Muscle of leg (tissue), 3 donors: ENCODE measurements at regions not wholly inside any gene's neighbourhood (a gene's known extent, or its start where the extent isn't known, plus 50 kb on each side); places are given as distances from the start of the nearest gene placed in this dataset.

Experiments
- DNase-seq: peaks from one replicate; pipeline ENCODE4 v3.0.0; 2013
- H3K27ac ChIP-seq: one replicate; pipeline ENCODE4 v1.5.1; 2013; ENCODE audit warnings: mild to moderate bottlenecking, low read length, control low read depth
- H3K27me3 ChIP-seq: one replicate; pipeline ENCODE4 v1.6.1; 2013; ENCODE audit warnings: low read length; ENCODE audit not compliant: control insufficient read depth, insufficient read depth
- H3K36me3 ChIP-seq: one replicate; pipeline ENCODE4 v1.6.1; 2013; ENCODE audit warnings: low read length; ENCODE audit not compliant: control insufficient read depth, insufficient read depth
- H3K4me1 ChIP-seq: one replicate; pipeline ENCODE4 v1.6.1; 2013; ENCODE audit warnings: low read length; ENCODE audit not compliant: control insufficient read depth, insufficient read depth
- H3K4me3 ChIP-seq: one replicate; pipeline ENCODE4 v1.5.1; 2013; ENCODE audit warnings: low read length, control low read depth
- H3K9me3 ChIP-seq: replicated peaks from 2 replicates; pipeline ENCODE4 v1.6.1; 2013; ENCODE audit warnings: low read depth, low read length; ENCODE audit not compliant: control insufficient read depth
- WGBS: methylation state at CpG from one replicate; pipeline ENCODE4 v1.1.5; 2013; ENCODE audit warnings: missing lambda C conversion rate; ENCODE audit not compliant: insufficient coverage; 5-methylcytosine and 5-hydroxymethylcytosine counted together

DNA sequence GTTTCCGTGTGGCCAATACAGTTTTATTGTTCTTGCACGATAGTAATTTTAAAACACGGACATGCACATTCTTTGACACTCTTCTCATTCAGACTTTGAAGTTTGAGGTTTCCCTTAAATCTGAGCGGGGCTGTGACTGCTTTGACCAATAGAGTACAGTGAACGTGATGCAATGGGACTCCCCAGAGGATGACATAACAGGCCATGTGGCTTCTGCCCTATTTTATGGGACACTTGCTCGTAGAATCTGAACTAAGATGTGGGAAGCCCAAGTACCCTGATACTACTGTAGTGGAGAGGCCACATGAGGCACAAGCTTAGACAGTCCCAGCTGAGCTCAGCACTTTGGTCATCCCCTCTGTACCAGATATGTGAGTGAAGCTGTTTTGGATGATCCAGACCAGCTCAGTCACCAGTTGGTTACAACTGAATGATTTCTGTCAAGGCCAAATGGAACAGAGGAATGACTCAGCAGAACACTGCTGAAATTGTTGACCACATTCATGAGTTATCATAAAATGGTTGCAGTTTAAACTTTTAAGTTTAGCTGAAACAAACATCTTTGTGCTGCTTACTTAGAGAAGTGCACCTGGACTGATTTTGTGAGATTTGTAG lies 279.4 kb downstream of the RFPL4B start:
- no peaks in the 10 kb centered on the region for H3K4me1 ChIP-seq
- H3K27ac ChIP-seq, result no peak overlapping the region
- no peaks in the 10 kb centered on the region for H3K27me3 ChIP-seq
- H3K4me3 ChIP-seq, result no peak overlapping the region
- H3K36me3 ChIP-seq, result no peaks in the 10 kb centered on the region
- 75% methylated on average over 6 of the region's 6 CpGs for WGBS
- H3K9me3 ChIP-seq, result no peaks in the 10 kb centered on the region
- DNase-seq, result no peak

DNA sequence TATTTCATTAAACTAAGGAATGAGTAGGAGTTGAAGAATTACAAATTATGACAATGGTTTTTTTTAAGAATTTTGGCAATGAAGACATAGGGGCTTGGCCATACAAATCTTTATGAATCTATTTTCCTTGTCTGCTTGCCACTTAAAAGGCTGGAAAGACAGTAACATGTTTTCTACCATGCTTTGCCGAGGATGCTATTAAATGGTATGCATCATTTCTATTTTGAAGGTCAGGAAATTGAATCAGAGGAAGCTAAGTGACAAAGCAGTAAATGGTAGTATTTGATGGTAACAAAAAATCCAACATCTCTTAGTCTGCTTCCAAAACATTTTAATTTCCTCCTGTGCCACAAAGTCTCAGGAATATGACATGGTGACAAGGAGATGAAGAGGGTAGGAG lies 287.2 kb downstream of the RFPL4B start:
- peaks cover 2% of the 10 kb centered on the region for H3K9me3 ChIP-seq
- H3K4me1 ChIP-seq, result no peaks in the 10 kb centered on the region
- WGBS, result no CpG with 5 or more reads among the region's 1 CpG
- no peak overlapping the region for H3K4me3 ChIP-seq
- no peak overlapping the region for H3K27ac ChIP-seq
- DNase-seq, result no peak
- no peaks in the 10 kb centered on the region for H3K27me3 ChIP-seq
- H3K36me3 ChIP-seq, result no peaks in the 10 kb centered on the region

DNA sequence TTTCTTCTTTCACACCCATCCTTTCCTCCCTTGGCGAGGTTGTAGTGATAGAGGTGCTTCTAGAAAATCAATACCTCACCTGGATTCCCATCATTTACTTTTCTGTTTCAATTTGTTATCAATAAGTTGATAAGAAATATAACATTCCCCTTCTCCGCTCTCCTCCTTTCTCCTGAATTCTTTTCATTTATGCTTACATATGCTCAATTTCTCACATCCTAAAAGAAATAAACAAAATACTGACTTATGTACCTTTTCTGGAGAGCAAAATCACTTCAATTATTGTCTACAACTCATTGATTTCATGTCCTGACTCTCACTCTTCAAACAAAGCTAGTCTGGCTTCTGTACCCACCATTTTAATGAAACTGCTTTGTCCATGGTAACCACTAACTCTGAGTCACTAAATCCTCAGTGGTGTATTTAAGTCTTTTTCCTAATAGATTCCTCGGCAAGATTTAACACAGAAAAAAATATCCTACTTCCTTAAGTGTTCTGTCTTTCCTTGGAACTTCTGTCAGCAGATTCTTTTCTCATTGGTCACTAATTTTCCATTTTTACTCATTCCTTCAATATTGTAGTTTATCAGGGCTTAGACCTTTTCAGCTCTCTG lies 289.6 kb downstream of the RFPL4B start:
- Histone ChIP-seq H3K9me3 (peaks cover 2% of the 10 kb centered on the region), H3K27me3 (no peaks in the 10 kb centered on the region), H3K27ac (no peak overlapping the region), H3K36me3 (no peaks in the 10 kb centered on the region), H3K4me1 (no peaks in the 10 kb centered on the region), H3K4me3 (no peak overlapping the region)
- peak; percentile 29 for DNase-seq
- no CpG with 5 or more reads among the region's 3 CpGs for WGBS

DNA sequence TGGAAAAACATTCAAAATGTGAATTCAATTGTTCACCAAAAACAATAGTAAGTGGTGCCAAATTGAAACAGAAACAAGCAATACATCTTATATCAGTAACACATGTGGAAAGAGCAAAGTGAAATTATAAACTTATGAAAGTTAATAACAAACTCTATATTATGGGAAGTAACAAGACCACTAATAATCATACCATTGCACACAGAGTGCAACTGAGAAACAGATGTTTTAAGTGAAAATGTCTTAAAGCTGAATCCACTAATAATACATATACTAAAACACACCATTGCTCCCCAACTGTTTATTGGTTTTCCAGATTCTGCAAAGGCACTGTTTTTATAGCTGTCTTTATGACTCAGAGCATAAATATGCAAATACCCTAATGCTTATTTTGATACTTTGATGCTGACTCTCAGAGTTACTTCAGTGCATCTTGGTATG lies 292.3 kb downstream of the RFPL4B start:
- Histone ChIP-seq H3K4me1 (no peaks in the 10 kb centered on the region), H3K4me3 (no peak overlapping the region), H3K27me3 (no peaks in the 10 kb centered on the region), H3K27ac (peak overlapping the region; percentile 29), H3K9me3 (no peaks in the 10 kb centered on the region), H3K36me3 (no peaks in the 10 kb centered on the region)
- peak; percentile 92 for DNase-seq

DNA sequence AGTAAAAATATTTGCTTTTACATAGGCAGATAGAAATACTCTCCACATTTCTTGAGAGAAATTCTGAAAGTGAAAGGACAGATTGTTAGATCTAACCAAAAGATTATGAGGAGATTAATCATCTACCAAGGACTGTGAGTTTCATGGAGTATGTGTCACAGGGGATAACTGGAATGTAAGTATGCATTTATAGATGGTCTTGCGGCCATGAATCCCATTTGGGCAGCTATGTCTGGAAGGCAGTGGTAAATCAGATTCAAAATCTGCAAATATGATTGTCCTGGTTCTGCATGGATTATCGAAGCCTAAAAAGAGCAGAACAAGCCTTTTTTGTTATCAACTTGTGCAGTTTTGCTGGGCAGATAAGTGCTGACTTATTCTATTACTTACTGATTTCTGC lies 293.8 kb downstream of the RFPL4B start:
- Histone ChIP-seq H3K9me3 (no peaks in the 10 kb centered on the region), H3K27me3 (no peaks in the 10 kb centered on the region), H3K36me3 (no peaks in the 10 kb centered on the region), H3K4me3 (no peak overlapping the region), H3K27ac (no peak overlapping the region), H3K4me1 (no peaks in the 10 kb centered on the region)
- no peak for DNase-seq
- WGBS, result 31% methylated on average over 2 of the region's 2 CpGs

DNA sequence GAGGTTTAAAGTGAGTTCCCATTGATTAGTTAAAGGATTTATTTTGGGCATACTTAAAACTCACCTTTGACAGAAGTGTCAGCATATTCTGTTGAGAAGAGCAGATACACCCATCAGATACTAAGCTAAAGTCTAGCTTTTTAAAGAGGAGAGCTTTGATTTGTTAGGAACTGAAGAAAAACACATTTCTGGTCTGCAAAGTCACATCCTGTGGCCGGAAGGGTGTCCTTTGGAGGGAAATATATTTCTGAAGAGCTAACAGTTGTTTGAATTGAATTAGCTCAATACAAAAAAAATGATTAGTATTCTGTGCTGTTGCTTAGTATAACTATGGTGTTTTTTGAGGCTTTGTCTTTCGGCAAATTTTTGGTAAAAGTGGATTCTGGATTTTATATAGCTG lies 302.7 kb downstream of the RFPL4B start:
- Histone ChIP-seq H3K4me1 (no peaks in the 10 kb centered on the region), H3K4me3 (no peak overlapping the region), H3K9me3 (no peaks in the 10 kb centered on the region), H3K36me3 (no peaks in the 10 kb centered on the region), H3K27ac (no peak overlapping the region), H3K27me3 (no peaks in the 10 kb centered on the region)
- WGBS, result 100% methylated on average over 1 of the region's 2 CpGs
- DNase-seq, result no peak

DNA sequence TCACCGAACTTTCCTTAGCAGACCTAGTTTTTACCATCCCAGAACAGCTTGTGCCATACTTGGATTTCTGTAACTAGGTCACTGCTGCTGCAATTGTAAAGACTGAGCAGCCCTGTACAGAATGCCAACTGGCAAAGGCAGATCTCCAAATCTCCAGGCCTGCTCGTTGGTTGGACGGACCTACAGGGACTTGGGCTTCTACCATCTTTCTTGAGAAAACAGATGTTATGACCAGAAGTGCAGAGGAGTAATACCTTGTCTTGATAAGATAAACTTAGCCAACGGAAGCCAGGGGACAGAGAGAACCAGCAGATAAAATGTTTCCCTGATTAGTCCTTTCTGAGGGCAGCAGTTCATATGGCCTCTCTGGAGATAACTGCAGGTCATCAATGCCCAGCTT lies 304.1 kb downstream of the RFPL4B start:
- no peaks in the 10 kb centered on the region for H3K27me3 ChIP-seq
- H3K27ac ChIP-seq, result no peak overlapping the region
- no peak for DNase-seq
- H3K9me3 ChIP-seq, result no peaks in the 10 kb centered on the region
- WGBS, result 88% methylated on average over 4 of the region's 4 CpGs
- H3K36me3 ChIP-seq, result no peaks in the 10 kb centered on the region
- H3K4me3 ChIP-seq, result no peak overlapping the region
- no peaks in the 10 kb centered on the region for H3K4me1 ChIP-seq

DNA sequence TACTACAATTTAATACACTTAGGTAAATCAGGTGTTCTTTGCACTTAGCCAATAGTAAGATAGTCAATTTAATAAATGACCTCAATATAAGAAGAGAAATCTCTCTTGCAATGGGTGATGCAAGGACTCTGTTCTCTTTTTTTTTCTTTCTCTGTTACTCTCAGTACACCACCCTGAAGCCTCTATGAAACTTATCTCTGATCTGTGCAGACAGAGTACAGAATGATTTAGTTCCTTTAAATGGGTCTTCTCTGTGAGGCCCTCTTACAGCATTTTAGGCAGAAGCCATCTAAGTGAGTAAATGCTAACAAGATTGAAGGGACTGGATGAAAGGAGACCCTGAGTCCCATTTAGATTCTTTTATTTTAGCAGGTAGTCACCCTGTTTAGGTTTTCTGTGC lies 312.8 kb downstream of the RFPL4B start:
- Histone ChIP-seq H3K27me3 (no peaks in the 10 kb centered on the region), H3K36me3 (no peaks in the 10 kb centered on the region), H3K9me3 (no peaks in the 10 kb centered on the region), H3K27ac (no peak overlapping the region), H3K4me1 (no peaks in the 10 kb centered on the region), H3K4me3 (no peak overlapping the region)
- no peak for DNase-seq

DNA sequence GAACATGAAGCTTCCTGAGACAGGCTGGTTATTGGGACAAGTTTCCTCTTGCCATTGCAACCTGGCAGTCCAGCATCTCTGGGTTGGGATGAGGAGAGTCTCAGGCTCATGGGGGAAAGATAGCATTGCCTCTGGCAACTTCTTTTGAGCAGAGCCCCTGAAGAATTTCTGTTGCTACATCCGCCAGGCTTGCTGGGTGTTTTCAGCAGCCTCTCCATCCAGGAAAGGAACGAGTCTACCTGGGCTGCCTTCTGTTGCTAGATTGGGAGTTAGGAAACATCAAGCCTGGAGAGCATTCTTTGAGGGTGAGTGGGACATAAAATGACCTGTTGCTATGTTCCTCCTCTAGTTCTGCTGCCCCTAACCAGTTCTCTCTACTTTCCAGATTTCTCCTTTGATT lies 313.5 kb downstream of the RFPL4B start:
- WGBS, result 100% methylated on average over 1 of the region's 2 CpGs
- no peak for DNase-seq
- no peaks in the 10 kb centered on the region for H3K27me3 ChIP-seq
- no peaks in the 10 kb centered on the region for H3K9me3 ChIP-seq
- no peak overlapping the region for H3K4me3 ChIP-seq
- no peaks in the 10 kb centered on the region for H3K36me3 ChIP-seq
- H3K27ac ChIP-seq, result no peak overlapping the region
- no peaks in the 10 kb centered on the region for H3K4me1 ChIP-seq

DNA sequence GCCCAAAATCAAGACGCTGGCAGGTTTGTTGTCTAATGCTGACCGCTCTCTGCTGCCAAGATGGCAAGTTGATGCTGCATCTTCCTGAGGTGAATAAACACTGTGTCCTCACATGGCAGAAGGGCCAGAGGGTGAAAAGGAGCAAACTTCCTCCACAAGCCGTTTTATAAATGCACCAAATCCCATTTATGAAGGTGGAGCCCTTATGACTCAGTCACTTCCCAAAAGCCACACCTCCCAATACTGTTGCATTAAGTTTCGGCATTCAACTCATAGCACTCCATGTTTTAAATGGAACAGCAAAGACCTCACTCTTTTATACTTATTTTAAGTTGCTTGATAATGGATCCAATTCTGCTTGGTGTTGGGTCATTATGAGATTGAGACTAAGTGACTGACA lies 316.6 kb downstream of the RFPL4B start:
- Histone ChIP-seq H3K36me3 (no peaks in the 10 kb centered on the region), H3K27ac (no peak overlapping the region), H3K27me3 (no peaks in the 10 kb centered on the region), H3K4me1 (no peaks in the 10 kb centered on the region), H3K9me3 (no peaks in the 10 kb centered on the region), H3K4me3 (no peak overlapping the region)
- 80% methylated on average over 3 of the region's 4 CpGs for WGBS
- no peak for DNase-seq

DNA sequence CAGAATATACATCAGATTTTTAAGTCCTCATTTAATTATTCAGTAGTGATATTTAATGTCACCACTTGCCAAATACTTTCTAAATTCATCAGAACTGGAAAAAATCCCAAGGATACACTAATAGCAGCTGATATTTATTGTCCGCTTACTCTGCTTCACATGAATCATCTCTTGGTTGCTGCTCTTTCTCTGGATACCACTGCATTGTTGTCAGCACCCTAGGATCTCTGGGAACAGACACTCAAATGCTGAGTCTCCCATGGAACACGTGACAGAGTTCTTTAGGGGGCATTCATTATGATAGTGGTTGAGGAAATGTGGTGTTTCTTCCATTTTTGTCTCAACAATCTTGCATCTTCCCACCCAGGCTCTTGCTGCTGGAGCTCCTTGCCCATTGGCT lies 318.0 kb downstream of the RFPL4B start:
- no CpG with 5 or more reads among the region's 2 CpGs for WGBS

More for the DNA sequence above, 318.0 kb downstream of the RFPL4B start:
- H3K36me3 ChIP-seq, result no peaks in the 10 kb centered on the region
- no peak overlapping the region for H3K4me3 ChIP-seq
- no peaks in the 10 kb centered on the region for H3K9me3 ChIP-seq
- H3K27ac ChIP-seq, result no peak overlapping the region
- H3K27me3 ChIP-seq, result no peaks in the 10 kb centered on the region
- no peak for DNase-seq
- no peaks in the 10 kb centered on the region for H3K4me1 ChIP-seq
